Neural cell (in vitro differentiated cells): ENCODE measurements at regions not wholly inside any gene's neighbourhood (a gene's known extent, or its start where the extent isn't known, plus 50 kb on each side); places are given as distances from the start of the nearest gene placed in this dataset.

Experiments
- H2AFZ ChIP-seq: fragments of 200-600, 300-800 bp; sonication (generic), shearing (Covaris generic); 2 replicates; pipeline ENCODE4 v1.6.0; 2014; ENCODE audit warnings: low read depth, mild to moderate bottlenecking, antibody characterized with exemption, low read length, moderate library complexity
- H3F3A ChIP-seq: fragments of 200-600 bp; shearing (Covaris generic); 2 replicates; pipeline ENCODE4 v1.6.1; 2016; ENCODE audit warnings: mild to moderate bottlenecking, moderate library complexity, mixed read lengths, antibody characterized with exemption, low read length; ENCODE audit not compliant: insufficient read depth, poor library complexity, severe bottlenecking
- H3K27ac ChIP-seq: fragments of 200-600, 300-800 bp; sonication (generic), shearing (Covaris generic); 2 replicates; pipeline ENCODE4 v1.5.1; 2014; ENCODE audit warnings: mild to moderate bottlenecking, low read length, moderate library complexity
- H3K27me3 ChIP-seq: fragments of 300-800, 200-600 bp; sonication (generic), shearing (Covaris generic); 2 replicates; pipeline ENCODE4 v1.6.0; 2014; ENCODE audit warnings: mild to moderate bottlenecking, low read depth, low read length, moderate library complexity; ENCODE audit not compliant: insufficient read depth
- H3K36me3 ChIP-seq: fragments of 300-800, 200-600 bp; sonication (generic), shearing (Covaris generic); 2 replicates; pipeline ENCODE4 v1.5.1; 2014; ENCODE audit warnings: mild to moderate bottlenecking, antibody characterized with exemption, low read length, moderate library complexity; ENCODE audit not compliant: insufficient read depth
- H3K4me2 ChIP-seq: fragments of 300-800, 200-600 bp; sonication (generic), shearing (Covaris generic); 2 replicates; pipeline ENCODE4 v1.6.0; 2014; ENCODE audit warnings: mild to moderate bottlenecking, low read length
- H3K4me3 ChIP-seq: fragments of 300-800, 200-600 bp; sonication (generic), shearing (Covaris generic); 2 replicates; pipeline ENCODE4 v1.5.1; 2014; ENCODE audit warnings: mild to moderate bottlenecking, low read length, moderate library complexity
- H3K79me2 ChIP-seq: fragments of 200-600 bp; shearing (Covaris generic); replicated peaks from 2 replicates; pipeline ENCODE4 v1.6.0; 2014; ENCODE audit warnings: mild to moderate bottlenecking, low read length, moderate library complexity; ENCODE audit not compliant: insufficient read depth
- H3K9ac ChIP-seq: fragments of 300-800, 200-600 bp; sonication (generic), shearing (Covaris generic); 2 replicates; pipeline ENCODE4 v1.6.1; 2016; ENCODE audit warnings: mild to moderate bottlenecking, low read length, mixed read lengths
- H3K9me2 ChIP-seq: fragments of 200-600 bp; shearing (Covaris generic); 2 replicates; pipeline ENCODE4 v1.6.1; 2016; ENCODE audit warnings: mild to moderate bottlenecking, low read length, mixed read lengths; ENCODE audit not compliant: insufficient read depth
- H3K9me3 ChIP-seq: fragments of 200-600, 300-800 bp; sonication (generic), shearing (Covaris generic); 2 replicates; pipeline ENCODE4 v1.6.1; 2016; ENCODE audit warnings: mild to moderate bottlenecking, mixed run types, low read length, moderate library complexity, mixed read lengths
- H4K20me1 ChIP-seq: fragments of 200-600 bp; shearing (Covaris generic); 2 replicates; pipeline ENCODE4 v1.6.1; 2016; ENCODE audit warnings: mild to moderate bottlenecking, mixed run types; ENCODE audit not compliant: insufficient read depth
- CTCF ChIP-seq: fragments of 450-650 bp; IDR thresholded peaks from 2 replicates; pipeline ENCODE4 v1.5.1; 2014; ENCODE audit warnings: antibody characterized with exemption, mild to moderate bottlenecking, moderate library complexity; ENCODE audit not compliant: poor library complexity, severe bottlenecking
- EP300 ChIP-seq: fragments of 450-650 bp; conservative IDR thresholded peaks from 2 replicates; pipeline ENCODE4 v1.6.1; 2014; ENCODE audit warnings: antibody characterized with exemption, mild to moderate bottlenecking, moderate library complexity; ENCODE audit not compliant: poor library complexity, severe bottlenecking
- EZH2 ChIP-seq: fragments of 200-600, 300-800 bp; shearing (Covaris generic), sonication (generic); IDR thresholded peaks from 2 replicates; pipeline ENCODE4 v1.6.1; 2014; ENCODE audit warnings: antibody characterized with exemption, low read length, borderline replicate concordance, mild to moderate bottlenecking; ENCODE audit not compliant: insufficient read depth, poor library complexity, severe bottlenecking
- MXI1 ChIP-seq: fragments of 450-650 bp; conservative IDR thresholded peaks from 2 replicates; pipeline ENCODE4 v1.6.1; 2014; ENCODE audit warnings: antibody characterized with exemption, mild to moderate bottlenecking; ENCODE audit not compliant: poor library complexity, severe bottlenecking
- POLR2AphosphoS5 ChIP-seq: IDR thresholded peaks from 2 replicates; pipeline ENCODE4 v1.6.1; 2012
- RAD21 ChIP-seq: fragments of 450-650 bp; conservative IDR thresholded peaks from 2 replicates; pipeline ENCODE4 v1.6.1; 2014; ENCODE audit warnings: antibody characterized with exemption, mild to moderate bottlenecking, moderate library complexity
- REST ChIP-seq: IDR thresholded peaks from 2 replicates; pipeline ENCODE4 v1.6.1; 2012; ENCODE audit warnings: borderline replicate concordance
- SMC3 ChIP-seq: fragments of 450-650 bp; conservative IDR thresholded peaks from 2 replicates; pipeline ENCODE4 v1.6.1; 2014; ENCODE audit warnings: antibody characterized with exemption, mild to moderate bottlenecking, moderate library complexity; ENCODE audit not compliant: poor library complexity
- TAF1 ChIP-seq: IDR thresholded peaks from 2 replicates; pipeline ENCODE4 v1.6.1; 2012; ENCODE audit warnings: low read depth

GRCh38 chr5:120400356-120400755, 63.7 kb upstream of the PRR16 start:
- Histone ChIP-seq H3K79me2 (no peaks in the 10 kb centered on the region), H3K36me3 (no peaks in the 10 kb centered on the region), H3K9me3 (peaks cover 3% of the 10 kb centered on the region), H3K4me3 (no peak overlapping the region), H3K27me3 (no peaks in the 10 kb centered on the region), H3K4me2 (no peak overlapping the region), H3K9ac (no peak overlapping the region), H3F3A (no peaks in the 10 kb centered on the region), H2AFZ (no peak overlapping the region), H3K27ac (no peak overlapping the region), H3K9me2 (no peaks in the 10 kb centered on the region), H4K20me1 (no peaks in the 10 kb centered on the region)
- TF ChIP-seq EZH2 = no peak
- no peak for TF ChIP-seq RAD21
- TF ChIP-seq EP300 = no peak
- TF ChIP-seq TAF1 = no peak
- TF ChIP-seq MXI1 = no peak
- no peak for TF ChIP-seq REST
- no peak for TF ChIP-seq CTCF
- no peak for TF ChIP-seq POLR2AphosphoS5
- TF ChIP-seq SMC3 = no peak

GRCh38 chr5:120402606-120403005, 61.5 kb upstream of the PRR16 start:
- no peaks in the 10 kb centered on the region for H3K79me2 ChIP-seq
- no peak overlapping the region for H3K4me2 ChIP-seq
- H3K9me2 ChIP-seq = no peaks in the 10 kb centered on the region
- H3F3A ChIP-seq = no peaks in the 10 kb centered on the region
- no peak overlapping the region for H3K9ac ChIP-seq
- TF ChIP-seq EP300 = no peak
- TF ChIP-seq RAD21 = no peak
- TF ChIP-seq CTCF = no peak
- TF ChIP-seq SMC3 = no peak
- TF ChIP-seq REST = no peak
- no peak for TF ChIP-seq POLR2AphosphoS5
- TF ChIP-seq EZH2 = no peak
- no peak for TF ChIP-seq TAF1
- no peak for TF ChIP-seq MXI1
- H3K36me3 ChIP-seq = no peaks in the 10 kb centered on the region
- H3K27ac ChIP-seq = no peak overlapping the region
- peaks cover 3% of the 10 kb centered on the region for H3K9me3 ChIP-seq
- no peaks in the 10 kb centered on the region for H3K27me3 ChIP-seq
- no peak overlapping the region for H2AFZ ChIP-seq
- no peaks in the 10 kb centered on the region for H4K20me1 ChIP-seq
- no peak overlapping the region for H3K4me3 ChIP-seq
